NCI-H460 (cell line): ENCODE measurements at regions not wholly inside any gene's neighbourhood (a gene's known extent, or its start where the extent isn't known, plus 50 kb on each side); places are given as distances from the start of the nearest gene placed in this dataset.

Experiments
- DNase-seq: peaks from one replicate; pipeline ENCODE4 v3.0.0-alpha.2; 2016; ENCODE audit warnings: low read depth; ENCODE audit errors: extremely low read depth

- DNase-seq, result no peak
Observed at GRCh38 chr1:38622197-38622596, 237.4 kb downstream of the RRAGC start.

- no peak for DNase-seq
Observed at GRCh38 chr1:38616846-38617245, 242.7 kb downstream of the RRAGC start.

DNA sequence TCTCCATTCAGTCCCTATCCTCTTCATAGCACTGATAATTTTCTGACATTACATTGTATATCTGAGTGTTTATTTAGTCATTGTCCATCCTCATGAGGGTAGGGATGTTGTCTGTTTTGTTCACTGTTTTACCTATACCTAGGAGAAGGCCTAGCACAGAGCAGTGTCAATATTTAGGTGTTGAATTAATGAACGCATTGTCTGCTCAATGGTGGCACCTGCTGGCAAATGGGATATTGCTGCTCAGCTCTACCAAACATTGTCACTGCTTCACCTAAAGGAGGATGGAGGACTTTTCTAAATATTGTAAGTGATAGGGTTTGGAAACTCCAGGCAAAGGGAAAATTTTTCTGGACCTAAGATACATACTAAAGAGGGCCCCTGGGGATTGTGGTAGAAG, 243.9 kb downstream of the RRAGC start:
- no peak for DNase-seq

DNA sequence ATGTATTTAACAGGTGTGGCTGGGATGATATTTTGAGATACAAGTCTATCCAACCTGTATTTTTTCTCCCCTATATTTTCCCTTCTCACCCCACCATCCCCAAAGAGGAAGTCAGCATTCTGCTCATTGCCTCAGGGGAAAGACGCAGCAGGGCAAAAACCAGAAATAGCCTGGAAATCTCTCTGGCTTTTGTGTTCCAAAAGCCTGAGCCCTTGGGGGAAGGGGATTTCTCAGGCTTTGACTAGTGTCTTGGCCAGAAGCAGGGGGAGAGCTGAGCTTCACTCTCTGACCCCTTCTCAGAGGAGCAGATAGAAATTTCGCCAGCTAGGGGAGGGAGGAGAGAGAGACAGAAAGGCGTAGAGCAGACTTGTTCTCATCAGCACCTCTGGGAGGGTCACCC, 244.7 kb downstream of the RRAGC start:
- no peak for DNase-seq

- no peak for DNase-seq
Observed at GRCh38 chr1:38613996-38614395, 245.6 kb downstream of the RRAGC start.

DNA sequence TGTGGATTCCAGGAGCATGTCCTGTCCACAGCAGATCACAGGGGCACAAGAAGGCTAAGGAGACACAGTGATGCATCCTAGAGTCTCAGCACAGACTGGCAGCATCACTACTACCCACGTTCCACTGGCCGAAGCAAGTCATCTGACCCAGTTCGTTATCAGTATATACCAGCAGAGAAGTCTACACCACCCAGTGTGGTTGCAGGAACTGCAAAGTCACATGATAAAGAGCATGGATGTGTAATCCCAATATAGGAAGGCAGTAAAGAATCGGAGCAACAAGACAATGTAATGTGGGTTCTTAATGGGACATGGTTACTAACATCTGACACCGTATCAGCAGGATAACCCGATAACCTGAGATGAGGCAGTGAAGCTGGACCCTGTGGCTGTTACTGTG, 246.6 kb downstream of the RRAGC start:
- DNase-seq, result no peak

DNA sequence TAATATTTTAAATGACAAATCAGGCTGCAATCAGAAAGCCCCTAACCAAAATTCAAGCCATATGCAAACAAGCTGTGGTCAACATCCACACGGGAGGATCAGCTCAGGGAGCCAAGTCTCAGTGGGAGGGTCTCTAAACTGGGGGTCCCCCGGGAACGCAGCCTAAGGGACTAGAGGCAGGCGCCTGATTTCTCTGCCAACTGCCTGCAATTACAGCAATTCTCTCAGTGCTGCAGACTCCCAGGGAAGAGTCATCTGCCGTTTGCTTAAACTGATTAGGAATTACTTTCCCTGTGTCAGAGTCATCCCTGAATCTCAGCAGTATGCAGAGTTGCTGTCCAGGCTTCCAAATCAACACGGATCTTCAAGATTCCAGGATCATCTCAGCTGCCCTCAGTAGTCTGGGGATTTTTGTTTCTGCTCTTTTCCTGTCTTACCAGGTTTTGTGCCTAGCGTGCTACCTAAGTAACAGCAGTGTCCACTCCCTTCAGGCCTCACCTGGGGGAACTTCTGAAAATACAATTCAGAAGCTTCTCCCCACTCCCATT, 247.8 kb downstream of the RRAGC start:
- DNase-seq, result no peak

DNA sequence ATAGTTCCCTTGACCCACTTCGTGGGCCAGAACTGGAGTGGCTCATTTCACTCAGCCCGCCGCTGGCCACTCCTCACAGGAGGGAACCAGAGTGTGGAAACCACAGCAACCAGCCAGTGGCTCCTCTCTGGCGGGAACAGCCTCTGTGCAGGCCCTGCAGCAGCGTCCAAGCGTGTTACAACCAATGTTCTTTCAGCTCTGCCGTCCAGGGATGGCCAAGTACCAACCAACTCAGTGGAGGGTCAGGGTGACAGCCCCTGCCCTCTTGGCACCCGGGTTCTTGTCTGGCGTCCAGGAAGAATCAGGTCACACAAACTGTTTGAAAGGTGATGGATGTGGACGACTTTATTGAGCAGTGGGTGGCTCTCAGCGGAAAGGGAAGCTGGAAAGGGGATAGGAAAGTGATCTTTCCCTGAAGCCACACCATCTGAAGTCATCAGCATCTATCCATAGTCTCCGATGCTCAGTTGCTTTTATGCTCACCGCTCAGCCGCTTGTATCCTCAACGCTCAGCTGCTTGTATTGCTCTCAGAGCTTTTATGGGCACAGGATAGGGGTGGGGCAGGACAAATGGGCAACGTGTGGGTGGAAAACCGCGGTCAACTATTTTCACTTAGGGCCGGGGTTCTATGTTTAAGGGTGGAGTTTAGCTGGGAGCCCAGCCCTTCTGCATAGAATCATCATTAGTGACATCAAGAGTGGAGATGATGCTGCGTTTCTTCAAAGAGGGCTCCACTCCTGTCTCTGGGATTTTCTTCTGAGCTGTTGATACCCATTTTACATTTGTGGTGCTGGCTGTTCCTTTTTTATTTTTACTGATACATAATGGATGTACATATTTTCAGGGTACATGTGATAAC, 250.2 kb downstream of the RRAGC start:
- no peak for DNase-seq

- DNase-seq, result no peak
Observed at GRCh38 chr1:38608202-38608864, 251.2 kb downstream of the RRAGC start.

DNA sequence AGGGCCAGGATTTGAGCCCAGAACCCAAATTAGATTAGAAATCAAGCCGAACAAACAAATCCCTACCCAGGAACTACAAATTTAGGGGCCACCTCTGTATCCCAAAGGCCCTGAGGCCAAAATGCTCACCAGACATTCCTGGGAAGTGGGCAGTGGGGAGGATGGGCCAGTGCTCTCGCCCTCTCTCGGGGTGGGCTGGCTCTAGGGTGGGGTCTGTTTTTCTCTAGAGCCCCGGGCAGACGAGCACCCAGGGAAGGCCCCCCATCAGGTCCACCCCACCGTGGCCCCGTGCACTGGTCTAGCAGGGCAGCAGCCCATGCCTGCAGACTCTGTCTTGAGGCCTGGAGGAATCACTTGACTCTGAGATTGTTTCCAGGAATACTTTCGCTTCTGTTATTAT, 252.0 kb downstream of the RRAGC start:
- DNase-seq, result no peak

GRCh38 chr1:38605063-38605462, 254.5 kb downstream of the RRAGC start:
- no peak for DNase-seq

DNA sequence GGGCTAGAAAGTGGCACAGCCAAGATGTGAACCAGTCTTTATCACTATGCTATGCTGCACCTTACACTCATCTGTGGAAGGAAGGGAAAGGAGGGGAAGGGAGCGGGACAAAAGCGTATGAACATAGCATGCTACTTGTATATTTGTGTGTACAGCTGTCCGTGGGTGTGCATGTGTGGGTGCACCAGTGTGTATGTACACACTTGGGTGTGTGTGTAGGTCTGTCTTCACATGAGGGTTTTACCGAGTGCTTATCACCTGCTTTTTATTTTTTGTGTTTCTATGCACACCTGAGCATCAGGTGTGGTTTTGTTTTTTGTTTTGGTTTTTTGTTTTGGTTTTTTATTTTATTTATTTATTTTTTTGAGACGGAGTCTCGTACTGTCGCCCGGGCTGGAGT, 255.7 kb downstream of the RRAGC start:
- DNase-seq, result no peak

DNA sequence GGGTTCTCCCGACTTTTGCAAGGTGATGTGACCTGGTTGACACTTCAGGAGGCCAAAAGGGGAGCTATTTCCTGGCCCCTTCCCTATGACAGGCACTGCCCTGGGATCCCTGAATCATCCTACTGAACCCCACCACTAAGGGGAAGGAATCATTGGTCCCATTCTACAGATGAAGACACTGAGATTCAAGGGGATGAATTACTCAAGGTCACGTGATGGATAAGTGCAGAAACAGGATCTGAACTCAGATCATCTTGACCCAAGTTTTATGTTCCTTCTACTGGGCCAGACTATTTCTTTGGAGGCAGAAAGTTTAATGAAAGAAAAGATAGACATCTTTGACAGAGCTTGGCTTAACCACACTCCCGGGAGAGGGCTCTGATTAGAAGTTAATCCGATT, 258.7 kb downstream of the RRAGC start:
- DNase-seq, result no peak

DNA sequence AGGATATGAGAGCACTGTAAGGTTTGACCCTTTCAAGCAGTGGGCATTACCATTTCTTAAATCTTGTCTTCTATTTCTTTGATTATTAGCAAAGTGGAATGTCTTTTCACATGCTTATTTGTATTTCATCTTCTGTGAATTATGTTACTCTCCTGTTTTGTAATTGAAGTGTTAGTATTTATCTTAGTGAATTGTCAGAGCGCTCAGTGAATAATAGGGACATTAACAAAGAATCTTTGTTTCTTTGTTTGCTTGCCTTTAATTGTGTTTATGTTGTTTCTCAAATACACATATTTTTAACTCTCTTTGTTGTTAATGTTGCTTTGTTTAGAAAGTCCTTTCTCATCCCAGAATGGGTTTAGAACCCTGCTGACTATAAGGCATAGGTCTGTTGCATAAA, 259.3 kb downstream of the RRAGC start:
- DNase-seq, result no peak

GRCh38 chr1:38598118-38598517, 261.5 kb downstream of the RRAGC start:
- DNase-seq, result no peak

GRCh38 chr1:38589036-38589435, 270.5 kb downstream of the RRAGC start:
- no peak for DNase-seq

- DNase-seq, result no peak
Observed at GRCh38 chr1:38587766-38588165, 271.8 kb downstream of the RRAGC start.

- peak; percentile 13 for DNase-seq
Observed at GRCh38 chr1:38586993-38587646, 272.5 kb downstream of the RRAGC start.

GRCh38 chr1:38585971-38586370, 273.6 kb downstream of the RRAGC start:
- DNase-seq, result no peak

DNA sequence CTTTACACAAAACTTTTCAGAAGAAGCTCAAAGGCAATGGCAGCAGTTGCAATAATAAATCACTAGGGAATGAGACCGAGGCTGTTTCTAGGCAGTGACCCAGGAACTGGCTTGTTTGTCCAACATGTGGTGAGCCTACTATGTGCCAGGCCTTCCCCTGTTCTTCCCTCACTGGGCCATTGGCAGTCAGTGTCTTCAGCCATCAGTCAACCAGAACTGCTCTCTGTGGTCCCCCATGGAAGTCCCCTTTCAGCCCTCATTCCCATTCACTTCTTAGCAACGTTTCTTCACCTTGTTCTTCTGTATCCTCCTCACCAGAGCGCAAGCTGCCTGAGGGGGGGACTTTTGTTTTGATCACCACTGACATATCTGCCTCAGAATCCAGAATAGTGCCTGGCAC, 274.1 kb downstream of the RRAGC start:
- no peak for DNase-seq
